Esophagus (tissue), 2 donors: ENCODE measurements at regions not wholly inside any gene's neighbourhood (a gene's known extent, or its start where the extent isn't known, plus 50 kb on each side); places are given as distances from the start of the nearest gene placed in this dataset.

Experiments used
- H3K27ac ChIP-seq, 2 donors: one replicate each; pipeline ENCODE4 v1.5.1; 2013; ENCODE audit warnings: low read depth in 2 of 2, mild to moderate bottlenecking in 2 of 2, inconsistent platforms in 1 of 2, low read length in 1 of 2, moderate library complexity in 1 of 2
- H3K27me3 ChIP-seq, 2 donors: one replicate each; pipeline ENCODE4 v1.6.1; 2013; ENCODE audit warnings: low read length in 2 of 2, control low read depth in 1 of 2, mild to moderate bottlenecking in 1 of 2; ENCODE audit not compliant: insufficient read depth in 2 of 2, control insufficient read depth in 1 of 2
- H3K36me3 ChIP-seq, 2 donors: one replicate each; pipeline ENCODE4 v1.6.1; 2013; ENCODE audit warnings: low read length in 1 of 2; ENCODE audit not compliant: control insufficient read depth in 2 of 2, insufficient read depth in 2 of 2
- H3K4me1 ChIP-seq, 2 donors: one replicate each; pipeline ENCODE4 v1.6.1; 2013; ENCODE audit warnings: low read length in 1 of 2; ENCODE audit not compliant: control insufficient read depth in 2 of 2, insufficient read depth in 2 of 2
- H3K4me3 ChIP-seq, 2 donors: one replicate each; pipeline ENCODE4 v1.5.1; 2013; ENCODE audit warnings: low read length in 2 of 2, mild to moderate bottlenecking in 2 of 2, low read depth in 1 of 2, moderate library complexity in 1 of 2
- H3K9me3 ChIP-seq, 2 donors: one replicate each; pipeline ENCODE4 v1.6.1; 2013; ENCODE audit warnings: mild to moderate bottlenecking in 2 of 2, low read depth in 1 of 2, low read length in 1 of 2, moderate library complexity in 1 of 2; ENCODE audit not compliant: control insufficient read depth in 2 of 2, insufficient read depth in 1 of 2
- WGBS, 2 donors: extraction: QIAGEN DNeasy Blood & Tissue Kit; methylation state at CpG; one replicate each; pipeline ENCODE4 v1.1.7; 2013; 5-methylcytosine and 5-hydroxymethylcytosine counted together
- donor health status: healthy with polysubstance abuse.
- donor health status: Bipolar disorder and iron deficiency.

DNA sequence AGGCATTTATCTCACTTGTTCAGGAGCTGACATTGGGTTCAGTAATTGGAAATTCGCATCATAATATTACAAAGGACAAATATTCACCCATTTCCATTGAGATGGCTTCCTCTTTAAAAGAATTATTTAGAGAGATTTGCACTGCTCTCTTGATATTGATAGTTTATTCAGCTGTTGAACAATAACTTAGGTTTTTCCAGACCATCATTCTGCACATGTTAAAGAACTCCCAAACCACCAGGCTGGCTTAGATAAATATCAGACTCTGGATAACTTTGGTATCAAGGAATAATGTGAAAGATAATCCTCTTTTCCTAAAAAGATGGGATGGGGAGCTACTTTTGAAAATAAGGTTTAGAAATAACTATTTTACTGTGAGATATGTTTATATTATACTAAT, 154.0 kb downstream of the GASK1B start:
- Histone ChIP-seq H3K4me3 (no peak overlapping the region), H3K4me1 (no peaks in the 10 kb centered on the region), H3K36me3 (no peaks in the 10 kb centered on the region), H3K27ac (no peak overlapping the region), H3K9me3 (no peaks in the 10 kb centered on the region), H3K27me3 (no peaks in the 10 kb centered on the region)
- WGBS, 2 donors = 85 to 90% methylated on average over 1 of the region's 1 CpG

- Histone ChIP-seq H3K27ac (no peak overlapping the region), H3K36me3 (no peaks in the 10 kb centered on the region), H3K4me3 (no peak overlapping the region), H3K9me3 (no peaks in the 10 kb centered on the region), H3K4me1 (no peaks in the 10 kb centered on the region), H3K27me3 (no peaks in the 10 kb centered on the region)
- 59% methylated on average over 1 of the region's 1 CpG for WGBS, 2 donors
Observed at GRCh38 chr4:158018221-158018830, 154.5 kb downstream of the GASK1B start.

DNA sequence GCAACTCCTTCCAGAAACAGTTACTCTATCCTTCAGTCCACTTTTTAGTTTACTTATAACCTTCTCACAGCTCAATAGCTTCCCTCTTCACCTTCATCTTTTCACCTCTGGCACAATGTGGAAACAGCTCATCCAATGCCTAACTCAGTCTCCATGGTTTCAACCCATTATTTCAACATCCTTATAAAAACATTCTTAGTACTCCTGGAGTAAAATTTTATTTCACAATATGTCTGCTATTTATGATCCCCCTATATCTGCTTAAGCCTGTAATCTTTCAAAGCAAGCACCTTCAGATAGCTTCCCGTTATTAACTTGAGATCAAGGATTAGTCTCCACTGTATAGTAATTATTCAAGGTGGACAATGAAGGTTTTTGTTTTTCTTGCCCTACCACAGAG, 156.3 kb downstream of the GASK1B start:
- H3K4me3 ChIP-seq = no peak overlapping the region
- no peak overlapping the region for H3K27ac ChIP-seq
- 65 to 71% methylated on average over 1 of the region's 1 CpG for WGBS, 2 donors

DNA sequence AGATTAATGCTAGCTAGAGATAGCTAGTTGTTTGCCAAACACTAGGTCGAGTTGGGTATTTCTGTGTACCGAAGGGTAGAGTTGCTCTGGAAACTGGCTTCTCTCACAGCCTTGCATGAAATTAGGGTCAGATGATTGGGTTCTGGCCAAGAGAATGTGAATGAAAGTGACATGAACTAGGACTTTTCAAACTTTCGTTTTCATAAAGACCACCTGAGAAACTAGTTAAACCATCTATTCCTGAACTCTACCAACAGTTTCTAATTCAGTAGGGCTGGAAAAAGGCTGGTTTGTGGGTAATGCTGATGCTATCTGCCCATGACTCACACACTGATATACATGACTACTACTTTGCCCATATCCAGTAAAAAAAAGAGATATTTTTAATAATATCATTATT, 157.6 kb downstream of the GASK1B start:
- H3K27ac ChIP-seq = no peak overlapping the region
- H3K4me3 ChIP-seq = no peak overlapping the region
- no peaks in the 10 kb centered on the region for H3K36me3 ChIP-seq
- no peaks in the 10 kb centered on the region for H3K4me1 ChIP-seq
- no peaks in the 10 kb centered on the region for H3K27me3 ChIP-seq
- 47 to 50% methylated on average over 3 of the region's 3 CpGs for WGBS, 2 donors
- H3K9me3 ChIP-seq = no peaks in the 10 kb centered on the region

More for the DNA sequence above, 156.3 kb downstream of the GASK1B start:
- H3K36me3 ChIP-seq = no peaks in the 10 kb centered on the region
- H3K4me1 ChIP-seq = no peaks in the 10 kb centered on the region
- H3K27me3 ChIP-seq = no peaks in the 10 kb centered on the region
- no peaks in the 10 kb centered on the region for H3K9me3 ChIP-seq

GRCh38 chr4:158013858-158014257, 159.0 kb downstream of the GASK1B start:
- Histone ChIP-seq H3K27ac (no peak overlapping the region), H3K9me3 (no peaks in the 10 kb centered on the region), H3K36me3 (no peaks in the 10 kb centered on the region), H3K4me3 (no peak overlapping the region), H3K27me3 (no peaks in the 10 kb centered on the region), H3K4me1 (no peaks in the 10 kb centered on the region)

- 81 to 83% methylated on average over 5 of the region's 5 CpGs for WGBS, 2 donors
- no peaks in the 10 kb centered on the region for H3K27me3 ChIP-seq
- H3K36me3 ChIP-seq = no peaks in the 10 kb centered on the region
Observed at GRCh38 chr4:158010361-158010760, 162.5 kb downstream of the GASK1B start.

GRCh38 chr4:158008551-158009218, 164.1 kb downstream of the GASK1B start:
- WGBS, 2 donors = 65 to 68% methylated on average over 6 of the region's 6 CpGs
- Histone ChIP-seq H3K4me3 (no peak overlapping the region), H3K9me3 (no peaks in the 10 kb centered on the region), H3K4me1 (no peaks in the 10 kb centered on the region), H3K27me3 (no peaks in the 10 kb centered on the region), H3K27ac (no peak overlapping the region), H3K36me3 (no peaks in the 10 kb centered on the region)

More at GRCh38 chr4:158010361-158010760, 162.5 kb downstream of the GASK1B start:
- H3K4me3 ChIP-seq = no peak overlapping the region
- no peak overlapping the region for H3K27ac ChIP-seq
- H3K4me1 ChIP-seq = no peaks in the 10 kb centered on the region
- no peaks in the 10 kb centered on the region for H3K9me3 ChIP-seq

DNA sequence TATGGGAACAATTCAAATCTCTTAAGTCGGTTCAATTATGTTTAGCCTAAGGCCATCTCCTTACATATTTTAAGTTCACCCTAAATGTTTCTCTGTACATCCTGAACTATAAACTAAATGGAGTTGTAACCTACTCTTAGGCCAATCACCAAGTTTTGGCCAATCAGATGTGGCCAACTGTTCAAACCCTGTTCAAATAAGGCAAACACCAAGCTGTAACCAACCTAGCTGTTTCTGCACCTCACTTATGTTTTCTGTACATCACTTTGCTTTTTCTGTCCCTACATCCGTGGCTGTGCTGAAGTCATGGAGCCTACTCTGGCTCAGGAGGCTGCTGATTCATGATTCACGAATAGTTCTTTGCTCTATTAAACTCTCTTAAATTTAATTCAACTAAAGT, 165.3 kb downstream of the GASK1B start:
- Histone ChIP-seq H3K36me3 (no peaks in the 10 kb centered on the region), H3K4me3 (no peak overlapping the region), H3K9me3 (no peaks in the 10 kb centered on the region), H3K4me1 (no peaks in the 10 kb centered on the region), H3K27ac (no peak overlapping the region), H3K27me3 (no peaks in the 10 kb centered on the region)
- WGBS, 2 donors = 54 to 69% methylated on average over 3 of the region's 3 CpGs

- Histone ChIP-seq H3K9me3 (no peaks in the 10 kb centered on the region), H3K4me3 (no peak overlapping the region), H3K4me1 (no peaks in the 10 kb centered on the region), H3K27me3 (no peaks in the 10 kb centered on the region), H3K36me3 (no peaks in the 10 kb centered on the region), H3K27ac (no peak overlapping the region)
Observed at GRCh38 chr4:158006990-158007389, 165.8 kb downstream of the GASK1B start.

DNA sequence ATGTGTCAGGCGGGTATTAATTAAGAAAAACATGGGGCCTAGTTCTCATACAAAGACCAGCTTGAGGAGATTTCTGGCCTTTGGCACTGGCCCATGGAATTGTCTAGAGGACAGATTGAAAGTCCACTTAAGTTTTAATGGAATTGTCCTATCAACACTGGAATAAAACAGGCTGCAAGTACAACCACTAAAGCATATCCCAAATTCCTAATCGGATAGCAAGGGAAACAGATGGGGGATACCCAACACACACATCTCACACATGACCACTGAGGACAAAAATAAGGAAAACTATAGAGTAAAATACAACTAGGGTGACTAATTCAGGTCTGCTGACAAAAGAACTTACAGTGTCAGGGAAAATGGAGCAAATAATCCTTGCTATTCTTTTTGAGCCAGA, 167.8 kb downstream of the GASK1B start:
- H3K27ac ChIP-seq = no peak overlapping the region
- WGBS, 2 donors = 81 to 86% methylated on average over 2 of the region's 2 CpGs

More for the DNA sequence above, 167.8 kb downstream of the GASK1B start:
- Histone ChIP-seq H3K9me3 (no peaks in the 10 kb centered on the region), H3K4me1 (no peaks in the 10 kb centered on the region), H3K36me3 (no peaks in the 10 kb centered on the region), H3K27me3 (no peaks in the 10 kb centered on the region), H3K4me3 (no peak overlapping the region)
